Hepatocyte (in vitro differentiated cells): ENCODE measurements at regions not wholly inside any gene's neighbourhood (a gene's known extent, or its start where the extent isn't known, plus 50 kb on each side); places are given as distances from the start of the nearest gene placed in this dataset.

Experiments
- CTCF ChIP-seq: fragments of 200-600 bp; sonication (generic); IDR thresholded peaks from 2 replicates; pipeline ENCODE4 v1.5.1; 2016; ENCODE audit warnings: antibody characterized with exemption, mild to moderate bottlenecking; ENCODE audit not compliant: poor library complexity
- EZH2 ChIP-seq: fragments of 200-600 bp; sonication (generic); IDR thresholded peaks from 2 replicates; pipeline ENCODE4 v1.6.1; 2016; ENCODE audit warnings: antibody characterized with exemption, mild to moderate bottlenecking, borderline replicate concordance

GRCh38 chr2:41970988-41971660 lies 76.7 kb upstream of the PKDCC start:
- TF ChIP-seq CTCF (no peak), EZH2 (no peak)
